Esophagus muscularis mucosa (tissue), 4 donors: ENCODE measurements at regions not wholly inside any gene's neighbourhood (a gene's known extent, or its start where the extent isn't known, plus 50 kb on each side); places are given as distances from the start of the nearest gene placed in this dataset.

Experiments
- CTCF ChIP-seq, 3 experiments: fragments of 200-600 bp in 2 of 3; fragments of 450-650 bp in 1 of 3; sonication (generic) in 2 of 3; IDR thresholded peaks; one replicate each; pipeline ENCODE4 v1.5.1; 2017 to 2019; ENCODE audit warnings: antibody characterized with exemption in 3 of 3, mild to moderate bottlenecking in 2 of 3, moderate library complexity in 1 of 3
- EP300 ChIP-seq: sonication (generic); formaldehyde crosslinking; IDR thresholded peaks from one replicate; pipeline ENCODE4 v1.6.1; 2017; ENCODE audit warnings: antibody characterized with exemption
- POLR2A ChIP-seq: fragments of 450-650 bp; IDR thresholded peaks from one replicate; pipeline ENCODE4 v1.6.1; 2017; ENCODE audit warnings: antibody characterized with exemption, moderate library complexity, mild to moderate bottlenecking, low read depth
- POLR2AphosphoS5 ChIP-seq, 2 donors: sonication (generic); formaldehyde crosslinking; IDR thresholded peaks; one replicate each; pipeline ENCODE4 v1.6.1; 2017; ENCODE audit warnings: antibody characterized with exemption in 2 of 2

GRCh38 chr11:112597286-112597790 lies 336.7 kb upstream of the PLET1 start:
- TF ChIP-seq CTCF (IDR thresholded peaks at IDR 0.05) = no peak
- no peak for TF ChIP-seq POLR2A
- TF ChIP-seq POLR2AphosphoS5 (IDR thresholded peaks at IDR 0.05) = no peak
- no peak for TF ChIP-seq EP300
